Endothelial cell of umbilical vein (primary cell): ENCODE measurements at regions not wholly inside any gene's neighbourhood (a gene's known extent, or its start where the extent isn't known, plus 50 kb on each side); places are given as distances from the start of the nearest gene placed in this dataset.

Source experiments
- BruUV-seq: library from RNA; stranded (reverse); fragments of 400-500 nt; replicated peaks from 2 replicates; lab custom pipeline; 2021; lab: Mats Ljungman, UMichigan
- CTCF ChIA-PET: fragments of 300-600, 350-600 bp; sonication (Branson Sonifier 250); formaldehyde crosslinking; loops from one replicate; lab custom pipeline; 2021; ENCODE audit warnings: antibody characterized with exemption, inconsistent platforms; lab: Charles Lee
- POLR2A ChIA-PET: fragments of 300-600, 350-600 bp; sonication (Branson Sonifier 250); formaldehyde crosslinking; loops from one replicate; lab custom pipeline; 2021; ENCODE audit warnings: antibody characterized with exemption, inconsistent platforms; lab: Charles Lee
- DNase-seq: peaks from one replicate; pipeline ENCODE4 v3.0.0-alpha.2; 2011; ENCODE audit warnings: low read depth, low spot score
- FAIRE-seq: peaks from 2 replicates; lab custom pipeline; 2011; peaks lifted over from hg19 to GRCh38; lab: Jason Lieb, UNC
- H2AFZ ChIP-seq: 2 replicates; pipeline ENCODE4 v1.6.0; 2012; ENCODE audit warnings: low read depth, low read length, control low read depth, inconsistent platforms
- H3K27ac ChIP-seq: 2 replicates; pipeline ENCODE4 v1.5.1; 2011; ENCODE audit warnings: low read depth, mild to moderate bottlenecking, control low read depth, low read length, moderate library complexity; ENCODE audit not compliant: insufficient read depth
- H3K27me3 ChIP-seq, 2 experiments: 2 replicates each; pipeline versions ENCODE4 v1.6.0 to v1.6.1; 2011; ENCODE audit warnings: low read length in 2 of 2, mixed read lengths in 1 of 2; ENCODE audit not compliant: control insufficient read depth in 2 of 2, insufficient read depth in 2 of 2
- H3K36me3 ChIP-seq, 2 experiments: 2 replicates in 1 of 2; 3 replicates in 1 of 2; pipeline ENCODE4 v1.5.1; 2011; ENCODE audit warnings: low read length in 2 of 2, mild to moderate bottlenecking in 1 of 2, moderate library complexity in 1 of 2; ENCODE audit not compliant: control insufficient read depth in 2 of 2, insufficient read depth in 2 of 2; ENCODE audit errors: extremely low read depth in 1 of 2
- H3K4me1 ChIP-seq: 3 replicates; pipeline ENCODE4 v1.5.1; 2011; ENCODE audit warnings: mild to moderate bottlenecking, low read length; ENCODE audit not compliant: control insufficient read depth, insufficient read depth; ENCODE audit errors: extremely low read depth
- H3K4me2 ChIP-seq: 2 replicates; pipeline ENCODE4 v1.6.1; 2011; ENCODE audit warnings: low read length, control low read depth, mixed read lengths; ENCODE audit not compliant: insufficient read depth
- H3K4me3 ChIP-seq, 3 experiments: fragments of 200-600 bp in 1 of 3; sonication (generic), shearing (Covaris generic) in 1 of 3; replicated peaks in 1 of 3; 2 replicates each; pipeline ENCODE4 v1.5.1; 2011 to 2016; ENCODE audit warnings: control low read depth in 3 of 3, low read length in 3 of 3, mild to moderate bottlenecking in 2 of 3, inconsistent platforms in 1 of 3, low read depth in 1 of 3, moderate library complexity in 1 of 3; ENCODE audit not compliant: insufficient read depth in 1 of 3
- H3K79me2 ChIP-seq: 2 replicates; pipeline ENCODE4 v1.6.0; 2012; ENCODE audit warnings: low read length, inconsistent platforms; ENCODE audit not compliant: control insufficient read depth, insufficient read depth
- H3K9ac ChIP-seq: replicated peaks from 2 replicates; pipeline ENCODE3; 2011; ENCODE audit warnings: low read length, control low read depth; ENCODE audit not compliant: insufficient read depth; ENCODE audit errors: extremely low read depth
- H3K9me1 ChIP-seq: replicated peaks from 3 replicates; pipeline ENCODE4 v1.6.0; 2011; ENCODE audit warnings: mild to moderate bottlenecking, low read length; ENCODE audit not compliant: control insufficient read depth, insufficient read depth; ENCODE audit errors: extremely low read depth
- H3K9me3 ChIP-seq: replicated peaks from 2 replicates; pipeline ENCODE4 v1.5.1; 2012; ENCODE audit warnings: low read length, inconsistent platforms; ENCODE audit not compliant: control insufficient read depth, insufficient read depth
- H4K20me1 ChIP-seq: replicated peaks from 2 replicates; pipeline ENCODE3; 2011; ENCODE audit warnings: mild to moderate bottlenecking, low read length; ENCODE audit not compliant: control insufficient read depth, insufficient read depth; ENCODE audit errors: extremely low read depth
- CTCF ChIP-seq, 2 donors: IDR thresholded peaks; 1 replicate in 1 of 2; 2 replicates in 1 of 2; pipeline ENCODE4 v1.5.1; 2011; ENCODE audit warnings: low read length in 2 of 2, mild to moderate bottlenecking in 2 of 2, moderate library complexity in 2 of 2, control low read depth in 1 of 2, inconsistent platforms in 1 of 2, low read depth in 1 of 2; ENCODE audit not compliant: insufficient read depth in 1 of 2; ENCODE audit errors: extremely low read depth in 1 of 2
- EZH2 ChIP-seq: IDR thresholded peaks from 2 replicates; pipeline ENCODE4 v1.6.1; 2012; ENCODE audit warnings: borderline replicate concordance, low read depth, mild to moderate bottlenecking, moderate library complexity, low read length, inconsistent platforms; ENCODE audit not compliant: severe bottlenecking
- FOS ChIP-seq: IDR thresholded peaks from 2 replicates; pipeline ENCODE4 v1.6.1; 2011; ENCODE audit warnings: mild to moderate bottlenecking, low read length, moderate library complexity, borderline replicate concordance; ENCODE audit not compliant: insufficient read depth
- GATA2 ChIP-seq: IDR thresholded peaks from 2 replicates; pipeline ENCODE4 v1.7.0; 2011; ENCODE audit warnings: low read depth, mild to moderate bottlenecking, moderate library complexity, mixed read lengths, low read length; ENCODE audit not compliant: insufficient read length, insufficient read depth
- JUN ChIP-seq: IDR thresholded peaks from 2 replicates; pipeline ENCODE4 v1.6.1; 2011; ENCODE audit warnings: borderline replicate concordance, low read depth; ENCODE audit not compliant: insufficient read length, insufficient read depth
- MYC ChIP-seq: IDR thresholded peaks from one replicate; pipeline ENCODE4 v1.6.1; 2011; ENCODE audit warnings: mild to moderate bottlenecking, low read depth, low read length
- POLR2A ChIP-seq: IDR thresholded peaks from 2 replicates; pipeline ENCODE4 v1.6.1; 2012; ENCODE audit warnings: low read depth, mild to moderate bottlenecking, control low read depth, low read length
- POLR2AphosphoS5 ChIP-seq: IDR thresholded peaks from 2 replicates; pipeline ENCODE4 v1.6.1; 2012; ENCODE audit warnings: low read depth, mild to moderate bottlenecking, control low read depth, low read length, moderate library complexity; ENCODE audit not compliant: insufficient read depth
- dilution Hi-C: fragments of 300-500 bp; cut with MboI; formaldehyde crosslinking; loops from one replicate; pipeline ENCODE4 v1.15.0; 2019; ENCODE audit warnings: low sequenced_read_pairs; ENCODE audit not compliant: extremely low pct_ligation_motif_present
- intact Hi-C: fragments of 100-400 bp; cut with micrococcal nuclease; formaldehyde crosslinking; loops from one replicate; pipeline ENCODE4 v1.10.0; 2022
- TF ChIP-seq, protein P1 (sequence below): IDR thresholded peaks from 2 replicates; pipeline ENCODE4 v1.6.1; 2011; ENCODE audit not compliant: insufficient read depth, insufficient read length

GRCh38 chr18:10231220-10231619, 223.2 kb upstream of the APCDD1 start:
- no peak overlapping the region for H3K27ac ChIP-seq
- intact Hi-C loops, result no loop called here
- H3K9me3 ChIP-seq, result no peaks in the 10 kb centered on the region
- H3K79me2 ChIP-seq, result no peaks in the 10 kb centered on the region
- no peaks in the 10 kb centered on the region for H3K36me3 ChIP-seq
- H4K20me1 ChIP-seq, result no peaks in the 10 kb centered on the region
- dilution Hi-C loops, result no loop called here
- no peak overlapping the region for H3K4me3 ChIP-seq
- H3K4me1 ChIP-seq, result no peaks in the 10 kb centered on the region
- FAIRE-seq, result peak; percentile 50
- ChIA-PET CTCF (no interaction called here), POLR2A (no interaction called here)
- no peak overlapping the region for H3K9ac ChIP-seq
- TF ChIP-seq GATA2 (no peak), MYC (no peak), POLR2AphosphoS5 (no peak), POLR2A (no peak), FOS (no peak), EZH2 (no peak), CTCF (IDR thresholded peaks at IDR 0.05; ENCODE audit: extremely low read depth in 1 of 2, insufficient read depth in 1 of 2, low read depth in 1 of 2, low read length in 2 of 2) (no peak), JUN (no peak)
- TF ChIP-seq, protein P1, sequence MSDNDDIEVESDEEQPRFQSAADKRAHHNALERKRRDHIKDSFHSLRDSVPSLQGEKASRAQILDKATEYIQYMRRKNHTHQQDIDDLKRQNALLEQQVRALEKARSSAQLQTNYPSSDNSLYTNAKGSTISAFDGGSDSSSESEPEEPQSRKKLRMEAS, result no peak
- no peaks in the 10 kb centered on the region for H3K27me3 ChIP-seq
- H3K4me2 ChIP-seq, result no peak overlapping the region
- no peak for DNase-seq
- no peak overlapping the region for H2AFZ ChIP-seq
- H3K9me1 ChIP-seq, result no peaks in the 10 kb centered on the region
- no TSS peak for BruUV-seq
